Left kidney (tissue), 1 donor: ENCODE measurements at regions not wholly inside any gene's neighbourhood (a gene's known extent, or its start where the extent isn't known, plus 50 kb on each side); places are given as distances from the start of the nearest gene placed in this dataset.
"Not testable (repeated sequence)": the region's sequence is repeated elsewhere in the genome, so short reads cannot be mapped to it uniquely, and the experiment has no call there.

Experiments
- DNase-seq: peaks from one replicate; pipeline ENCODE4 v3.0.0-alpha.2; 2013

GRCh38 chr4:183044924-183045640 is 54.0 kb upstream of the WWC2 start:
- DNase-seq, result not testable (repeated sequence)

GRCh38 chr4:183038436-183038835 is 60.6 kb upstream of the WWC2 start:
- DNase-seq, result no peak

- DNase-seq, result no peak
Observed at GRCh38 chr4:183035726-183036415, 63.2 kb upstream of the WWC2 start.

GRCh38 chr4:183035256-183035655 is 63.8 kb upstream of the WWC2 start:
- DNase-seq, result no peak

- no peak for DNase-seq
Observed at GRCh38 chr4:183030823-183031222, 68.2 kb upstream of the WWC2 start.

- no peak for DNase-seq
Observed at GRCh38 chr4:183030309-183030708, 68.7 kb upstream of the WWC2 start.

GRCh38 chr4:183029365-183029764 is 69.7 kb upstream of the WWC2 start:
- no peak for DNase-seq

GRCh38 chr4:183026701-183027100 is 72.4 kb upstream of the WWC2 start:
- DNase-seq, result no peak

- DNase-seq, result no peak
Observed at GRCh38 chr4:183022617-183023016, 76.4 kb upstream of the WWC2 start.

- DNase-seq, result no peak
Observed at GRCh38 chr4:183017962-183018361, 81.1 kb upstream of the WWC2 start.

- no peak for DNase-seq
Observed at GRCh38 chr4:183014361-183015084, 84.5 kb upstream of the WWC2 start.

- DNase-seq, result no peak
Observed at GRCh38 chr4:183013730-183014002, 85.4 kb upstream of the WWC2 start.

GRCh38 chr4:183012879-183013729 is 86.0 kb upstream of the WWC2 start:
- no peak for DNase-seq

- DNase-seq, result no peak
Observed at GRCh38 chr4:183011213-183011907, 87.7 kb upstream of the WWC2 start.

GRCh38 chr4:183008492-183008891 is 90.6 kb upstream of the WWC2 start:
- DNase-seq, result peak; percentile 47

- DNase-seq, result not testable (repeated sequence)
Observed at GRCh38 chr4:183004370-183004769, 87.2 kb upstream of the DCTD start.

GRCh38 chr4:182994171-182994570 is 77.0 kb upstream of the DCTD start:
- no peak for DNase-seq

GRCh38 chr4:182978152-182978827 is 61.1 kb upstream of the DCTD start:
- no peak for DNase-seq

- DNase-seq, result no peak
Observed at GRCh38 chr4:182975806-182976205, 58.6 kb upstream of the DCTD start.

GRCh38 chr4:182973941-182974340 is 56.8 kb upstream of the DCTD start:
- no peak for DNase-seq

GRCh38 chr4:182973511-182973911 is 56.3 kb upstream of the DCTD start:
- DNase-seq, result no peak
